RWPE1 (cell line): ENCODE measurements at regions not wholly inside any gene's neighbourhood (a gene's known extent, or its start where the extent isn't known, plus 50 kb on each side); places are given as distances from the start of the nearest gene placed in this dataset.

Source experiments
- CTCF ChIA-PET: fragments of 350-600 bp; sonication (Branson Sonifier 250); formaldehyde crosslinking; extraction: SDS; loops from one replicate; lab custom pipeline; 2021; lab: Yijun Ruan, JAX
- POLR2A ChIA-PET: fragments of 400-600 bp; formaldehyde crosslinking; extraction: SDS; loops from one replicate; lab custom pipeline; 2020; ENCODE audit warnings: antibody characterized with exemption; ENCODE audit not compliant: low non-redundant PET; lab: Yijun Ruan, JAX
- DNase-seq: peaks from one replicate; pipeline ENCODE4 v3.0.0; 2012; ENCODE audit warnings: low spot score
- H3K27ac ChIP-seq: fragments of 450-650 bp; 2 replicates; pipeline ENCODE4 v1.5.1; 2017
- TF ChIP-seq, protein P1 (sequence below): fragments of 450-650 bp; conservative IDR thresholded peaks from 2 replicates; pipeline ENCODE4 v1.5.1; 2017; ENCODE audit warnings: low read depth, mild to moderate bottlenecking

DNA sequence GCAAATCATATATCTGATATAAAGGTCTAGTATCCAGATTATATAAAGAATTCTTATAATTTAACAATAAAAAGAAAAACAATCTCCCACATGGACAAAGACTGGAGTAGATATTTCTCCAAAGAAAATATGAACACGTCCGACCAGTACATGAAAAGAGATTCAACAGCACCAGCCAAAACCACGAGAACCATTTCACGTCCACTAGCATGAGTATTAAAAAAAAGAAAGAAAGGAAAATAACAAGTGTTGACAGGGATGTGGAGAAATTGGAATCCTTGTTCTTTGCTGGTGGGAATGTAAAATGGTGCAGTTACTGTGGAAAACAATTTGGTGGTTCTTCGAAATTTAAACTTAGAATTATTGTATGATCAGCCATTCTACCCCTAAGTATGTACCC is 432.7 kb upstream of the TRIB2 start:
- CTCF ChIA-PET, result no interaction called here
- H3K27ac ChIP-seq, result no peak overlapping the region
- POLR2A ChIA-PET, result no interaction called here
- no peak for DNase-seq
- TF ChIP-seq, protein P1, sequence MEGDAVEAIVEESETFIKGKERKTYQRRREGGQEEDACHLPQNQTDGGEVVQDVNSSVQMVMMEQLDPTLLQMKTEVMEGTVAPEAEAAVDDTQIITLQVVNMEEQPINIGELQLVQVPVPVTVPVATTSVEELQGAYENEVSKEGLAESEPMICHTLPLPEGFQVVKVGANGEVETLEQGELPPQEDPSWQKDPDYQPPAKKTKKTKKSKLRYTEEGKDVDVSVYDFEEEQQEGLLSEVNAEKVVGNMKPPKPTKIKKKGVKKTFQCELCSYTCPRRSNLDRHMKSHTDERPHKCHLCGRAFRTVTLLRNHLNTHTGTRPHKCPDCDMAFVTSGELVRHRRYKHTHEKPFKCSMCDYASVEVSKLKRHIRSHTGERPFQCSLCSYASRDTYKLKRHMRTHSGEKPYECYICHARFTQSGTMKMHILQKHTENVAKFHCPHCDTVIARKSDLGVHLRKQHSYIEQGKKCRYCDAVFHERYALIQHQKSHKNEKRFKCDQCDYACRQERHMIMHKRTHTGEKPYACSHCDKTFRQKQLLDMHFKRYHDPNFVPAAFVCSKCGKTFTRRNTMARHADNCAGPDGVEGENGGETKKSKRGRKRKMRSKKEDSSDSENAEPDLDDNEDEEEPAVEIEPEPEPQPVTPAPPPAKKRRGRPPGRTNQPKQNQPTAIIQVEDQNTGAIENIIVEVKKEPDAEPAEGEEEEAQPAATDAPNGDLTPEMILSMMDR, result no peak

DNA sequence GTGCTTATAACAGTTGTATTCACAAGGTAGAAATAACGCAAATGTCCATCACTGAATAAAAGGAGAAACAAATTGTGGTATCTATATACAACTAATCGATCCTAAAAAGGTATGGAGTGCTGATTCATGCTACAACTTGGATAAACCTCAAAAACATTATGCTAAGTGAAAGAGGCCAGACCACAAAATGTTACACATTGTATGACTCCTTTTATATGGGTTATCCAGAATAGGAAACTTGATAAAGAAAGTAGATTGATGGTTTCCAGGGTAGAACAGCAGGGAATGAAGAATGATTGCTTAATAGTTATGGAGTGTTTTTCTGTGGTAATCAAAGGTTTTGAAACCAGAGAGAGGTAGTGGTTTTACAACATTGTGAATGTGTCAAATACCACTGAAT is 432.2 kb upstream of the TRIB2 start:
- H3K27ac ChIP-seq, result no peak overlapping the region
- DNase-seq, result peak; percentile 30
- ChIA-PET CTCF (no interaction called here), POLR2A (no interaction called here)
- TF ChIP-seq, protein P1, result no peak

DNA sequence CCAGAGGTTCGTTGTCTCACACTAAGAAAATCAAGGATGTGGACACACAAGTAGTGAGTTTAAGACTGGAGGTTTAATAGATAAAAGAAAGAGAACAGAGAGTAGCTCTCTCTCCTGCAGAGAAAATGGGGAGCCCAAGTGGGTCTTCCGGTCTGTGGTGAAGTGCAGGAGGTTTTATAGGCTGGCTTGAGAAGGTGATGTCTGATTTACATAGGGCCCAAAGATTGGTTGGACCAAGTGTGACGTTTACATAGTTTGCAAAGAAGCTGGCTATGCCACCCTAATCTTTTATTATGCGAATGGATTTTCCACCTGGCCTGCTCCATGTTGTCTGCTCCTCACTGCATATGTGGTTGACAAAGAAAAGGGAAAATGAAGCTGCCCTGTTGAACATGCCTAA is 430.4 kb upstream of the TRIB2 start:
- TF ChIP-seq, protein P1, result no peak
- no peak overlapping the region for H3K27ac ChIP-seq
- no peak for DNase-seq
- ChIA-PET POLR2A (no interaction called here), CTCF (interaction anchor here (0.6 kb wide), 2 partner anchors 23 to 1375 kb away, joined by 3 read pairs; partner anchors contain the start of gene KCNF1)

DNA sequence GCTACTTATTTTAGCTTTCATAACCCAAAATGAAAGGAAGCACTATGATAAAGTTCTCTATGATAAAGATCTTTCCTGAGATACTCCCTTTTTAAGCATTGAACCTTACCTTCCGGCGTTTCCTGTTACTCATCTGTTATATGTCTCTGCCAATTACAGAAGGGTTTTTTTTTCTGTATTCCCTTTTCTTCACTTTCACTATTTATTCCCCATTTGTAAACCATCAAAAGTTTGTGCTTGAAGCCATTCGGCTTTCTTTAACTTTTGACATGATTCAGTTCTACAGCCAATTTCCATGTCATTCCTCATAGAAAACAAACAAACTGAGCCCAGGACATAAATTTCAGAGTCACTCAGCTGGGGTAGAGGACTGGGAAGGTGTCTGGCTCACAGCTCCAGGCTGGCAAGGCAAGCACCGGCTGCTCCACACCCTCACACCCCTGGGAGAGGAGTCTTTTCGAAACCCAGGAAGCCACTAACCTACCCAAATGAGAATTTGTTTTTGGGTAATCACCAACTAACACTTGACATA is 429.4 kb upstream of the TRIB2 start:
- DNase-seq, result peak; percentile 50
- POLR2A ChIA-PET, result no interaction called here
- TF ChIP-seq, protein P1, result no peak
- H3K27ac ChIP-seq, result peak overlapping the region; percentile 88
- CTCF ChIA-PET, result interaction anchor here (0.7 kb wide), 1 partner anchor 15 kb away, joined by 7 read pairs; no protein-coding TSS in a partner anchor

DNA sequence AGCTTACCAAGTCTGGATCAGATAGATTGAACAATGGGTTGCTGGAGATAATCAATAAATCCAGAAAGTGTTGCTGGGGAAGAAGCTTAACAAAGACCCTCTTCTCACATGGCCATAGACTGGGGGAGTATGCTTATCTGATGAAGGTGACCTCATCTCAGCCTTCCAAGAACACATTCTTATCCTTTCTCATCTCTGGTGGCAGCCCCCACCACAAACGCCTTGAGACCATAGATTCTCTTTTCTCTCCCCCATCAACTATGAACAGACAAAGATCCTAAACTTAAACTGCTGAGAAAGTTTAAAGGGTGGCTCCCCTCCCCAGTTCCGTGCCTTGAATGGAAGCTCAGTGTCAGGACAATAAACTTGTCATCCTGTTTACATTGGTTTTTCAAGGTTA is 428.7 kb upstream of the TRIB2 start:
- DNase-seq, result no peak
- no peak overlapping the region for H3K27ac ChIP-seq
- TF ChIP-seq, protein P1, result no peak
- POLR2A ChIA-PET, result no interaction called here
- CTCF ChIA-PET, result no interaction called here

DNA sequence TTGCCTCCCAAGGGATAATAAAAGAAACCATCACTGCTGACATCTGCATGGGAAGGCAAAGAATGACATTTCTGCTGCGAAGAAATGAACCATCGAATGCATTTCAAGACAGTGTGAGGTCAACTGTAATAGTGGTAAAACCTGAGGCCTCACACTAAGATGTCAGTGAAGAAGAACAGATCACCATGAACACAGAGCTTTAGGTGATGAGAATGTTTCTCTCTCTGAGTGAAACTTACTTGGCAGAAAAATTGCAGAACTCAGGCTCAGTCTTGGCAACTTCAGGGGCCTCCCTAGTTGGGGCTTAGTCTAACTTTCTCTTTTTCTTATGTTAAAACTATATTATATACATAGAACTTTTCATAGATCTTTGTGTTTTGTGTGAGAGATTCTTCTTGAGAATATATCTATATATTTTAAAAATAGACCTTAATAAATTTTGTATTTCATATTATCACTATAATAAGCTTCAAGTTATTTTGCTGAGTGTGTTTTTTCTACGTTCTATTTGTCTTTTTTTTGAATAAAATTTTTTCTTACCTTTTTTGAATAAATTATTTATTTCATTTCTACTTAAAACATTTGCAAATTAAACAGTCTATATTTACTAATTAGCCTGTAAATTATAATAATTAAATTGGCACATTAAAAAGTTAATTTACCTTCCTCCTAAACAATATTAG is 427.5 kb upstream of the TRIB2 start:
- ChIA-PET CTCF (interaction anchor here (0.6 kb wide), 1 partner anchor 92 kb away, joined by 3 read pairs; no protein-coding TSS in a partner anchor), POLR2A (no interaction called here)
- TF ChIP-seq, protein P1, result no peak
- no peak overlapping the region for H3K27ac ChIP-seq
- DNase-seq, result no peak
